ENCODE measurements at regions not wholly inside any gene's neighbourhood (a gene's known extent, or its start where the extent isn't known, plus 50 kb on each side); places are given as distances from the start of the nearest gene placed in this dataset.
"Not testable (repeated sequence)": the region's sequence is repeated elsewhere in the genome, so short reads cannot be mapped to it uniquely, and the experiment has no call there.

GRCh38 chr17:20840453-20840852 lies 202.4 kb downstream of the USP22 start:
- not testable (repeated sequence) for TF ChIP-seq EZH2 (IDR thresholded peaks at IDR 0.05; ENCODE audit: low read length, unreplicated experiment); CTCF (conservative IDR thresholded peaks at IDR 0.05; ENCODE audit: low read depth, low read length); EZH2phosphoT487 (IDR thresholded peaks at IDR 0.05; ENCODE audit: borderline replicate concordance, low read length)
